Osteocyte (in vitro differentiated cells): ENCODE measurements at regions not wholly inside any gene's neighbourhood (a gene's known extent, or its start where the extent isn't known, plus 50 kb on each side); places are given as distances from the start of the nearest gene placed in this dataset.

ENCODE experiments used
- DNase-seq: peaks from one replicate; pipeline ENCODE4 v3.0.0; 2021; ENCODE audit warnings: mixed read lengths; ENCODE audit not compliant: unreplicated experiment; ENCODE audit errors: extremely low spot score
- H3K27ac Mint-ChIP-seq: one replicate; pipeline ENCODE4 v1.8.0; 2021; ENCODE audit warnings: mild to moderate bottlenecking, mixed read lengths; ENCODE audit not compliant: unreplicated experiment
- H3K27me3 Mint-ChIP-seq: one replicate; pipeline ENCODE4 v1.8.0; 2021; ENCODE audit warnings: mixed read lengths; ENCODE audit not compliant: unreplicated experiment
- H3K36me3 Mint-ChIP-seq: one replicate; pipeline ENCODE4 v1.8.0; 2021; ENCODE audit warnings: mixed read lengths; ENCODE audit not compliant: unreplicated experiment
- H3K4me1 Mint-ChIP-seq: one replicate; pipeline ENCODE4 v1.8.0; 2021; ENCODE audit warnings: mixed read lengths; ENCODE audit not compliant: unreplicated experiment
- H3K4me3 Mint-ChIP-seq: one replicate; pipeline ENCODE4 v1.8.0; 2021; ENCODE audit warnings: mild to moderate bottlenecking, moderate library complexity, mixed read lengths; ENCODE audit not compliant: unreplicated experiment
- H3K9me3 Mint-ChIP-seq: one replicate; pipeline ENCODE4 v1.8.0; 2021; ENCODE audit warnings: mixed read lengths; ENCODE audit not compliant: unreplicated experiment
- TF ChIP-seq, protein P1 (sequence below): fragments of 200-600 bp; sonication (generic); IDR thresholded peaks from 2 replicates; pipeline ENCODE4 v1.5.0; 2021; ENCODE audit warnings: antibody characterized with exemption, mild to moderate bottlenecking, moderate library complexity

DNA sequence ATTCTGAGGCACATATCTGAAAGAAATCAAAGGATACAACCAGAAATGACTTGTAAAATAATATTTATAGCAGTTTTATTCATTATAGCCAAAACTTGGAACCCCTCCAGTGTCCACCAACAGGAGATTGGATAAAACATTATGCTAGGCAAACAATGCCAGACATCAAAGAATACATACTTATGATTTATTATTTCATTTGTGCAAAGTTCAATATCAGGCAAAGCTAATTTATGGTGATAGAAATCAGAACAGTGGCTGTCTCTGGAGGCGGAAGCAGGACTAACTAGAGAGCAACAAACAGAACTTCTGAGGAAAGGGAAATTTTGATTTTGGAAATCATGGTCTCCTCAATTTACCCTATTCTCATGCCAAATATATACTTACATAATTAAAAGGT lies 193.1 kb downstream of the ICE1 start:
- H3K36me3 Mint-ChIP-seq = no peaks in the 10 kb centered on the region
- TF ChIP-seq, protein P1, sequence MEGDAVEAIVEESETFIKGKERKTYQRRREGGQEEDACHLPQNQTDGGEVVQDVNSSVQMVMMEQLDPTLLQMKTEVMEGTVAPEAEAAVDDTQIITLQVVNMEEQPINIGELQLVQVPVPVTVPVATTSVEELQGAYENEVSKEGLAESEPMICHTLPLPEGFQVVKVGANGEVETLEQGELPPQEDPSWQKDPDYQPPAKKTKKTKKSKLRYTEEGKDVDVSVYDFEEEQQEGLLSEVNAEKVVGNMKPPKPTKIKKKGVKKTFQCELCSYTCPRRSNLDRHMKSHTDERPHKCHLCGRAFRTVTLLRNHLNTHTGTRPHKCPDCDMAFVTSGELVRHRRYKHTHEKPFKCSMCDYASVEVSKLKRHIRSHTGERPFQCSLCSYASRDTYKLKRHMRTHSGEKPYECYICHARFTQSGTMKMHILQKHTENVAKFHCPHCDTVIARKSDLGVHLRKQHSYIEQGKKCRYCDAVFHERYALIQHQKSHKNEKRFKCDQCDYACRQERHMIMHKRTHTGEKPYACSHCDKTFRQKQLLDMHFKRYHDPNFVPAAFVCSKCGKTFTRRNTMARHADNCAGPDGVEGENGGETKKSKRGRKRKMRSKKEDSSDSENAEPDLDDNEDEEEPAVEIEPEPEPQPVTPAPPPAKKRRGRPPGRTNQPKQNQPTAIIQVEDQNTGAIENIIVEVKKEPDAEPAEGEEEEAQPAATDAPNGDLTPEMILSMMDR = no peak
- H3K27ac Mint-ChIP-seq = no peak overlapping the region
- no peaks in the 10 kb centered on the region for H3K27me3 Mint-ChIP-seq
- H3K4me3 Mint-ChIP-seq = no peak overlapping the region
- peaks cover 3% of the 10 kb centered on the region for H3K9me3 Mint-ChIP-seq
- no peak for DNase-seq
- H3K4me1 Mint-ChIP-seq = no peaks in the 10 kb centered on the region

DNA sequence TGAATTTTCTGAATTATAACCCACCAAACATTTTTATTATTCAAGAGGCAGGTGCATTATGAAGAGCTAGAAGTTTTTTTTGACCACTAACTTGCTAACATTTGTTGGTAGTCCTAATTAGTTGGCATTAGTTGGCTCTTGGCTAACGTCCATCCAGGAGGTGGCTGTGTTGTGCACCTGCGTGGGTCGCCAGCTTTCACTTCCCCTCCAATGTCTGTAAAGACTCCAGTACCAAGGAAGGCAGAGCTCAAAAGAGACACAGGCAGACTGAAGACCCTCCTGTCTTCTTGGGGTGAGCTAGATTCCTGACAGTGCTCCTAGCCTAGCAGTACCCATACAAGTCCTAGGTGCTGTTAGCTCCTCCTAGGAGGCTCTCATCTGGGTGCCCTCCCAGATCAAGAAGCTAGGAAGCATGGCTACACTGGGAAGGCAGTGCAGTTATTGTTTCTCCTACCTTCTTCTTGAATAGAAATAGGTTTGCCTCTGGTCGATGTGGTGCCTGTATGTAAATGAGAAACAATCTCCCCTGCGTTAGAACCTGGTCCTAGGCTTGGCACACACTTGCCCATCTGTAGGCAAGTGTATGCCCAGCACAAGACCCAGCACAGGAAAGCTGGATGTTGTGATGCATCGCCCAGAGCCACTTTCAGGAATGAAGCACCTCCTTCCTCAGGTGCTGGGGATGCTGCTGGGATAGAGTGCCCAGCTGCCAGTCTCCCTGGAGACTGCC lies 190.9 kb downstream of the ICE1 start:
- Mint-ChIP-seq H3K27ac (no peak overlapping the region), H3K36me3 (no peaks in the 10 kb centered on the region), H3K9me3 (peaks cover 3% of the 10 kb centered on the region), H3K4me1 (no peaks in the 10 kb centered on the region), H3K27me3 (no peaks in the 10 kb centered on the region), H3K4me3 (no peak overlapping the region)
- TF ChIP-seq, protein P1 = no peak
- no peak for DNase-seq

DNA sequence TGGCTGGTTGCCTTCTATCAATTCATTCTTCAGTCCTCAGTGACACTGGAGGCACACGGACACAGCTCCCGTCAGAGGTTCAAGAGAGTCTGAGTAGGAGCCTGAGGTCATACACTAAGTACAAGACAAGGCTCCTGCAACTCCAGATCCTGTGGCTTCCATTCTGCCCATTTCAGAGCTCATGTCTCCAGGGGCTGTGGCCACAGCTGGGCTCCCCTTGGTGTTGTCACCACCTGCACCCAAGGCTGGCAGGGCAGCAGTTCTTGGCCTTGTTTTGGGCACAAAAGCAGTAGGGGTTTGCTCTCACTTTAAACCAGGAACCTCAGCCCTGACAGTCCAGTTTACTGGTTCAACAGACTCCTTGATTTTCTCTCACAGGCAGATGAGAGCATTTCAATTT lies 189.6 kb downstream of the ICE1 start:
- H3K4me3 Mint-ChIP-seq = no peak overlapping the region
- H3K27me3 Mint-ChIP-seq = no peaks in the 10 kb centered on the region
- H3K9me3 Mint-ChIP-seq = peaks cover 3% of the 10 kb centered on the region
- H3K36me3 Mint-ChIP-seq = no peaks in the 10 kb centered on the region
- H3K4me1 Mint-ChIP-seq = no peaks in the 10 kb centered on the region
- TF ChIP-seq, protein P1 = no peak
- no peak overlapping the region for H3K27ac Mint-ChIP-seq
- DNase-seq = no peak

DNA sequence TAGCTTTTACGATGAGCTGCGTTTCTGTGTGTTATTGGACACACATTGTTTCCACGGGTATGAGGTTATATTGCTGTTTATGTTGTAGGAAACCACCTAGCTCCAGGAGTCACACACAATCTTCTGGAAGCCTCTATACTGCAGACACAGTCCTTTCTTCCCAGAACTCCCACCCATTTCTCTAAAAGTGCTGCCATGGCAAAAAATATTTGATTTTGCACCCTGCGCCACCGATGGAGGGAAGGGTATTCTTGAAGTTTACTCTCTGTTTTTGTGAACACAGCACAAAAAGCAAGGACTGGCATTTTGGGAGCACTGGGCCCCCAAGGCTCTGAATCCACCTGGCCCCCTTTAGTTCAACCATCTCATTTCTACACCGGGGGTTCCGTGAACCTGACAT lies 187.5 kb downstream of the ICE1 start:
- Mint-ChIP-seq H3K9me3 (peaks cover 3% of the 10 kb centered on the region), H3K27ac (no peak overlapping the region), H3K4me3 (no peak overlapping the region), H3K27me3 (no peaks in the 10 kb centered on the region), H3K36me3 (no peaks in the 10 kb centered on the region), H3K4me1 (no peaks in the 10 kb centered on the region)
- TF ChIP-seq, protein P1 = no peak
- DNase-seq = no peak

DNA sequence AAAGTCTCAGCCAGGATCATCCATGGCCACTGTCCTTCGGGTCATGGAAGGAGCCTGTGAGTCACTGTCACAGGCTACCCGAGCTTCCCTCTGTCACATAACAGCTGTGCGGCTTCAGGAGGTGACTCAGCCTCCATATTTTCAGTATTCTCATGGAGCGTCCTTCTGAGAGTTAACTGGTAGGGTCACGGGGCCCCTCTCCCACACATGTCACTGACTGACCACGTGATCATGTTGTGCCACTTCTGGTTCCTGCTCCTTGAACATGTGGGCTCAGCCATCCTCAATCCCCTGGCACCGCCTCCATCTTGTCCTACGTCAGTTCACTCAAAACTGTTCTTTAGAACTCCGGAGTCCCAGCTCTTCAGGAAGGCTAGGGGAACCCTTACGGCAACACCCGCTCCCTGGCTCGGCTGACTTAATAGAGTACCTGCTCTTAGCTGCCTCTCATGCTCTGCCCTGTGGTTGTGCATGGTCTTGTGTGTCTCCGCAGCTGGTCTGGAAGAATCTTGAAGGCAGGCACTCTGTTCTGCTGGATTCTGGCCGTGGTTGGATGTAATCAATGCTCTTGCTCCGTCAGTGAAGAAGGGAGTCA lies 182.8 kb downstream of the ICE1 start:
- Mint-ChIP-seq H3K27ac (no peak overlapping the region), H3K27me3 (no peaks in the 10 kb centered on the region), H3K9me3 (peaks cover 28% of the 10 kb centered on the region), H3K36me3 (no peaks in the 10 kb centered on the region), H3K4me1 (no peaks in the 10 kb centered on the region), H3K4me3 (no peak overlapping the region)
- TF ChIP-seq, protein P1 = no peak
- DNase-seq = no peak
